Kidney (tissue), 13 donors: ENCODE measurements at regions not wholly inside any gene's neighbourhood (a gene's known extent, or its start where the extent isn't known, plus 50 kb on each side); places are given as distances from the start of the nearest gene placed in this dataset.
"Not testable (repeated sequence)": the region's sequence is repeated elsewhere in the genome, so short reads cannot be mapped to it uniquely, and the experiment has no call there.

Source experiments
- DNase-seq, 5 donors: peaks; one replicate each; pipeline ENCODE4 v3.0.0-alpha.2; 2013 to 2020
- FAIRE-seq: peaks from 2 replicates; lab custom pipeline; 2012; peaks lifted over from hg19 to GRCh38; lab: Jason Lieb, UNC
- H3K27ac ChIP-seq, 2 donors: one replicate each; pipeline ENCODE4 v1.7.0; 2013; ENCODE audit warnings: low read depth in 2 of 2, low read length in 2 of 2, inconsistent platforms in 1 of 2
- H3K27me3 ChIP-seq: one replicate; pipeline ENCODE4 v1.7.1; 2013; ENCODE audit warnings: low read length, inconsistent platforms; ENCODE audit not compliant: control insufficient read depth, insufficient read depth
- H3K36me3 ChIP-seq, 3 donors: one replicate each; pipeline versions ENCODE4 v1.7.0 to v1.7.1; 2013; ENCODE audit warnings: low read length in 3 of 3, control low read depth in 1 of 3, inconsistent platforms in 1 of 3; ENCODE audit not compliant: insufficient read depth in 3 of 3, control insufficient read depth in 2 of 3
- H3K4me1 ChIP-seq, 3 donors: one replicate each; pipeline versions ENCODE4 v1.7.0 to v1.7.1; 2013; ENCODE audit warnings: low read length in 3 of 3, inconsistent platforms in 1 of 3, low read depth in 1 of 3; ENCODE audit not compliant: control insufficient read depth in 2 of 3, insufficient read depth in 2 of 3
- H3K4me3 ChIP-seq, 3 donors: one replicate each; pipeline versions ENCODE4 v1.7.0 to v1.8.1; 2013; ENCODE audit warnings: low read length in 3 of 3, control low read depth in 1 of 3, inconsistent platforms in 1 of 3
- H3K9ac ChIP-seq, 3 donors: one replicate each; pipeline versions ENCODE4 v1.7.0 to v1.7.1; 2013; ENCODE audit warnings: low read length in 3 of 3, control low read depth in 1 of 3, inconsistent platforms in 1 of 3
- H3K9me3 ChIP-seq, 3 donors: one replicate each; pipeline versions ENCODE4 v1.7.0 to v1.7.1; 2013; ENCODE audit warnings: low read length in 3 of 3, control low read depth in 1 of 3, inconsistent platforms in 1 of 3; ENCODE audit not compliant: control insufficient read depth in 2 of 3, insufficient read depth in 1 of 3
- intact Hi-C: fragments of 100-400 bp; cut with DNase I; formaldehyde crosslinking; loops from one replicate; pipeline ENCODE4 v1.11.1; 2022
- TF ChIP-seq, protein P1 (sequence below): IDR thresholded peaks from 3 replicates; pipeline ENCODE4 v1.5.1; 2012; ENCODE audit warnings: mild to moderate bottlenecking, moderate library complexity, borderline replicate concordance; ENCODE audit not compliant: insufficient read depth; ENCODE audit errors: extremely low read depth
- donor health status: control.
- donor health status: control.
- donor health status: control.
- donor health status: control.
- donor health status: control.
- donor health status: DM: yes; HTN: yes; CAD: no.
- donor health status: Normal renal cell carcinoma (clear cell type).

DNA sequence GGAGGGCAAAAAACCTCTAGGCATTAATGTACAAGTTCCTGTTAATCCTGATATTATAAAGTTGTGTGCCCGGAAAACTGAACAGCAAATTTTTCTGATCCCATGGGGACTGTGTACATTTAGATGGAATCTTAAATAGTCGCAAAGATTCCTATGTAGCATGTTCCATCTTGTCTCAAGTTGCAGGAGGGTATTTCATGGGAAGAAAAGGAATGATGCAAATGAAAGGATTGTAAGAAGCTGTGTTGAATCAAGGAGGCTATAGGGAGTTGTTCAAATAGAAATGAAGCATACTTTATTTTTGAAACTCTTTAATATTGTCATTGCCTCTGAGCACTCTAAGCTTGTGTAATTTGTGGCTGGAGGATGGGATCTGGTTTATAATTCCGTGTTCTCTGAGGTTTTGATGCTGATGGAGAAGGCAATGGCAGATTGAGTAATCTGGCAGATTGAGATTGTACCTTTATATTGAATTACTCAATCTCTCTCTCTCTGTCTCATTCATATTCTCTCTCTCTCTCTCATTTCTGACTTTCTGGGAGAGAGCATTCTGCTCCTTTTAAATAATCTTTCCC lies 288.5 kb downstream of the OSTF1 start:
- intact Hi-C loops: no loop called here
- TF ChIP-seq, protein P1, sequence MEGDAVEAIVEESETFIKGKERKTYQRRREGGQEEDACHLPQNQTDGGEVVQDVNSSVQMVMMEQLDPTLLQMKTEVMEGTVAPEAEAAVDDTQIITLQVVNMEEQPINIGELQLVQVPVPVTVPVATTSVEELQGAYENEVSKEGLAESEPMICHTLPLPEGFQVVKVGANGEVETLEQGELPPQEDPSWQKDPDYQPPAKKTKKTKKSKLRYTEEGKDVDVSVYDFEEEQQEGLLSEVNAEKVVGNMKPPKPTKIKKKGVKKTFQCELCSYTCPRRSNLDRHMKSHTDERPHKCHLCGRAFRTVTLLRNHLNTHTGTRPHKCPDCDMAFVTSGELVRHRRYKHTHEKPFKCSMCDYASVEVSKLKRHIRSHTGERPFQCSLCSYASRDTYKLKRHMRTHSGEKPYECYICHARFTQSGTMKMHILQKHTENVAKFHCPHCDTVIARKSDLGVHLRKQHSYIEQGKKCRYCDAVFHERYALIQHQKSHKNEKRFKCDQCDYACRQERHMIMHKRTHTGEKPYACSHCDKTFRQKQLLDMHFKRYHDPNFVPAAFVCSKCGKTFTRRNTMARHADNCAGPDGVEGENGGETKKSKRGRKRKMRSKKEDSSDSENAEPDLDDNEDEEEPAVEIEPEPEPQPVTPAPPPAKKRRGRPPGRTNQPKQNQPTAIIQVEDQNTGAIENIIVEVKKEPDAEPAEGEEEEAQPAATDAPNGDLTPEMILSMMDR: no peak
- Histone ChIP-seq H3K27ac (no peak overlapping the region), H3K4me3 (no peak overlapping the region), H3K36me3 (no peaks in the 10 kb centered on the region), H3K9ac (no peak overlapping the region), H3K9me3 (no peaks in the 10 kb centered on the region), H3K27me3 (no peaks in the 10 kb centered on the region), H3K4me1 (peaks cover 0 to 7% (median 0%) of the 10 kb centered on the region in 3 donors)
- FAIRE-seq: no peak
- no peak for DNase-seq

DNA sequence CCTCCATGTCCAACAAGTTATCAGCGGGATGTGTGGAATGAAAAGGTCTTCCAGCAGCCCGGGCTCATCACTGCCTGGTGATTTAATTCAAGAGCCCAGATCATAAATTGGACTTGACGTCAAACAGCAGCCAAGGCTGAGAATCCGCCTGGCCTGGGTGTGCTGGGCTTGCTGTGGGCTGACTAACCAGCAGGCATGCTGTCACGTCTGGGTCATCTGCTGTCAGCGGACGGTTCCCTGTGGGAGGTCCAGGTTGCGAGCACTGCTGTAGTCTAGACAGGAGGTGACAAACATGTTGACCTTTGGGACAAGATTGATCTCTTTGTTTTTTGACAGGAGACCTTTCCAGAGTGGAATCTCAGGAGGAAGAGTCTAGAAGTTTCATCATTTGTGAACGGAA lies 289.7 kb downstream of the OSTF1 start:
- Histone ChIP-seq H3K27ac (no peak overlapping the region), H3K9me3 (no peaks in the 10 kb centered on the region)

DNA sequence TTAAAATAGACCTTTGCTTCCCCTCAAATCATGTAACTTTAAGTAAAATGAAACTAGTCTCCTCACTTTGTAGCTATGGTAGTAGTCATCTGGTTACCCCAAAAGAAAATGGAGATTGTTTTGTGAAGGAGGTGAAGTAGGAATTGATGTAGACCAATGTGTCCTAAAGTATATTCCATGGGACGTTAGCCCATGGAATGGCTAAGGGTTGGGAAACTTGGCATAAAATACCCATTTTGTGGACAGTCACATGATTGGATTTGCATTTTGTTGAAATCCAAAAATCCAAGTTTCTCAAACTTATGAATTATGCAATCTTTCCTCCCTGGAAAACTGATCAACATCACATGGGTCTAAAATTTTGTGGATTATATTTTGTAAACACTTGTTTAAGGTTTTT lies 290.6 kb downstream of the OSTF1 start:
- no peak overlapping the region for H3K9ac ChIP-seq
- no peak overlapping the region for H3K27ac ChIP-seq
- DNase-seq: no peak
- H3K36me3 ChIP-seq: no peaks in the 10 kb centered on the region
- H3K4me3 ChIP-seq: no peak overlapping the region
- H3K4me1 ChIP-seq: peaks cover 0 to 7% (median 0%) of the 10 kb centered on the region in 3 donors
- no peaks in the 10 kb centered on the region for H3K9me3 ChIP-seq
- intact Hi-C loops: no loop called here
- TF ChIP-seq, protein P1: no peak
- FAIRE-seq: no peak
- no peaks in the 10 kb centered on the region for H3K27me3 ChIP-seq

More for the DNA sequence above, 289.7 kb downstream of the OSTF1 start:
- H3K4me3 ChIP-seq: no peak overlapping the region
- TF ChIP-seq, protein P1: no peak
- H3K36me3 ChIP-seq: no peaks in the 10 kb centered on the region
- DNase-seq: peak; percentile 20 to 92 (median 38)
- no peaks in the 10 kb centered on the region for H3K27me3 ChIP-seq
- intact Hi-C loops: no loop called here
- no peak overlapping the region for H3K9ac ChIP-seq
- H3K4me1 ChIP-seq: peaks cover 0 to 7% (median 0%) of the 10 kb centered on the region in 3 donors
- FAIRE-seq: no peak

DNA sequence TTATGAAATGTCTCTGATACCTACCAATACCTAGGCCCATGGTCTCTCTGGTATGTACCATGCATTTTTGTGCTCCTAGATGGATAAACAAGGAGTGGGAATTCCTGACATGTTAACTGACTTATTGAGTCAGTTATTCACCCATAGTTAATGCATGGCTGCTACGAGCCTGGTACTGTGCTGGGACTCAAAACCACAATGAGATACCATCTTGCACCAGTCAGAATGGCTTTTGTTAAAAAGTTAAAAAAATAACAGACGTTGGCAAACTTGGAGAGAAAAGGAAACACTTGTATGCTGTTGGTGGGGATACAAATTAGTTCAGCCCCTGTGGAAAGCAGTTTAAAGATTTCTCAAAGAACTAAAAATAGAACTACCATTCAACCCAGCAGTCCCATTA lies 293.8 kb downstream of the OSTF1 start:
- Histone ChIP-seq H3K36me3 (no peaks in the 10 kb centered on the region), H3K27ac (no peak overlapping the region), H3K9ac (no peak overlapping the region), H3K9me3 (peaks cover 2 to 15% (median 5%) of the 10 kb centered on the region in 3 donors), H3K4me1 (peaks cover 0 to 7% (median 0%) of the 10 kb centered on the region in 3 donors), H3K27me3 (no peaks in the 10 kb centered on the region), H3K4me3 (no peak overlapping the region)
- no peak for FAIRE-seq
- intact Hi-C loops: no loop called here
- DNase-seq: no peak
- TF ChIP-seq, protein P1: no peak

DNA sequence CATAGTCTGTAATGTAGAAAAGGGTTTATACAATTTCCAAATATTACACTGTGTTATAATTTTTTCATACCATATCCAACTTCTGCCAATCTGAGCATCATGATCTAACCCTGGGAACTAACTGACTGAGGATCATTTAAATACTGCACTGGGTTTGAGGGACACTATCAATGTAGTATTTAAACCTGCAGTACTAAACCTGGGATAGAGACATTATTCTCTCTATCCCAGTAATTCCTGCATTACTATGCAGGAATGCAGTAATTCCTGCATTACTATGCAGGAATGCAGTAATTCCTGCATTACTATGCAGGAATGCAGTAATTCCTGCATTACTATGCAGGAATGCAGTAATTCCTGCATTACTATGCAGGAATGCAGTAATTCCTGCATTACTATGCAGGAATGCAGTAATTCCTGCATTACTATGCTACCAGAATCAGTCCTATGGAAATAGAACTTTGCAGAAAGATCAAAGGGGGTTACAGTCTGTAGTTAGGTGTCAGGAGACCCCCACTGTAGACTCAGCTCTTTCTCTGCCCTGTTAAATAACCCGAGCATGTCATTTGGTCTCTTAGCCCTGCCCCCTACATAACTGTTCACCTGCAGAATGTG lies 295.2 kb downstream of the OSTF1 start:
- H3K27me3 ChIP-seq, H3K9ac ChIP-seq, H3K4me3 ChIP-seq, FAIRE-seq, H3K4me1 ChIP-seq, H3K36me3 ChIP-seq, intact Hi-C loops: not testable (repeated sequence)
- peak in 2 of 5 donors; percentile 20 to 25 for DNase-seq
- Histone ChIP-seq H3K9me3 (peaks cover 2 to 15% (median 5%) of the 10 kb centered on the region in 3 donors), H3K27ac (peak overlapping the region in 1 of 2 donors; percentile 8)
